PC-9 (cell line): ENCODE measurements at regions not wholly inside any gene's neighbourhood (a gene's known extent, or its start where the extent isn't known, plus 50 kb on each side); places are given as distances from the start of the nearest gene placed in this dataset.

Experiments used
- BruUV-seq: library from RNA; stranded (reverse); fragments of 400-500 nt; replicated peaks from 2 replicates; lab custom pipeline; 2021; lab: Mats Ljungman, UMichigan
- CTCF ChIA-PET: fragments of 300-600 bp; sonication (Branson Sonifier 250); formaldehyde crosslinking; loops from one replicate; lab custom pipeline; 2022; ENCODE audit warnings: antibody characterized with exemption; lab: Charles Lee
- POLR2A ChIA-PET: fragments of 300-600 bp; sonication (Branson Sonifier 250); formaldehyde crosslinking; loops from one replicate; lab custom pipeline; 2022; ENCODE audit warnings: antibody characterized with exemption; ENCODE audit not compliant: unreplicated experiment; lab: Charles Lee
- DNase-seq, 2 experiments: peaks; one replicate each; pipeline versions ENCODE4 v3.0.0 to v3.0.0-alpha.2; 2015 to 2022; ENCODE audit warnings: mixed read lengths in 1 of 2
- H2AFZ ChIP-seq: fragments of 200-600 bp; sonication (generic); 2 replicates; pipeline ENCODE4 v1.8.1; 2017; ENCODE audit warnings: antibody characterized with exemption
- H3F3A ChIP-seq: fragments of 200-600 bp; sonication (generic); 2 replicates; pipeline ENCODE4 v1.8.1; 2017; ENCODE audit warnings: antibody characterized with exemption, mild to moderate bottlenecking, low read depth; ENCODE audit not compliant: insufficient read depth
- H3K27ac ChIP-seq: fragments of 200-600 bp; sonication (generic); 2 replicates; pipeline ENCODE4 v1.6.1; 2016; ENCODE audit warnings: mixed run types
- H3K27me3 ChIP-seq: fragments of 200-600 bp; sonication (generic); 2 replicates; pipeline ENCODE4 v1.6.1; 2016; ENCODE audit warnings: low read depth, mixed run types; ENCODE audit not compliant: insufficient read depth
- H3K36me3 ChIP-seq: fragments of 200-600 bp; sonication (generic); 2 replicates; pipeline ENCODE4 v1.6.1; 2016; ENCODE audit warnings: low read depth, mixed run types
- H3K4me1 ChIP-seq: fragments of 200-600 bp; sonication (generic); replicated peaks from 2 replicates; pipeline ENCODE4 v1.6.1; 2016; ENCODE audit warnings: mixed run types; ENCODE audit not compliant: insufficient read depth
- H3K4me2 ChIP-seq: fragments of 200-600 bp; sonication (generic); 2 replicates; pipeline ENCODE4 v1.6.1; 2017; ENCODE audit warnings: mixed run types
- H3K4me3 ChIP-seq: fragments of 200-600 bp; sonication (generic); 2 replicates; pipeline ENCODE4 v1.6.1; 2016; ENCODE audit warnings: mixed run types
- H3K79me2 ChIP-seq: fragments of 200-600 bp; sonication (generic); 2 replicates; pipeline ENCODE4 v1.6.1; 2017; ENCODE audit warnings: low read depth, mixed run types
- H3K9me2 ChIP-seq: fragments of 200-600 bp; sonication (generic); 2 replicates; pipeline ENCODE4 v1.8.1; 2017; ENCODE audit warnings: mild to moderate bottlenecking; ENCODE audit not compliant: insufficient read depth
- H3K9me3 ChIP-seq: fragments of 200-600 bp; sonication (generic); 2 replicates; pipeline ENCODE4 v1.8.1; 2016; ENCODE audit warnings: low read depth; ENCODE audit not compliant: insufficient read depth
- H4K20me1 ChIP-seq: fragments of 200-600 bp; sonication (generic); 2 replicates; pipeline ENCODE4 v1.8.1; 2017; ENCODE audit not compliant: insufficient read depth
- EZH2 ChIP-seq: fragments of 200-600 bp; sonication (generic); IDR thresholded peaks from 2 replicates; pipeline ENCODE4 v1.8.0; 2017; ENCODE audit warnings: antibody characterized with exemption, low read depth
- intact Hi-C: fragments of 100-400 bp; cut with micrococcal nuclease; formaldehyde crosslinking; loops from one replicate; pipeline ENCODE4 v1.10.0; 2022; ENCODE audit not compliant: unreplicated experiment
- TF ChIP-seq, protein P1 (sequence below): fragments of 200-600 bp; sonication (generic); conservative IDR thresholded peaks from 2 replicates; pipeline ENCODE4 v1.6.1; 2017; ENCODE audit warnings: mixed run types, antibody characterized with exemption, mild to moderate bottlenecking, moderate library complexity

DNA sequence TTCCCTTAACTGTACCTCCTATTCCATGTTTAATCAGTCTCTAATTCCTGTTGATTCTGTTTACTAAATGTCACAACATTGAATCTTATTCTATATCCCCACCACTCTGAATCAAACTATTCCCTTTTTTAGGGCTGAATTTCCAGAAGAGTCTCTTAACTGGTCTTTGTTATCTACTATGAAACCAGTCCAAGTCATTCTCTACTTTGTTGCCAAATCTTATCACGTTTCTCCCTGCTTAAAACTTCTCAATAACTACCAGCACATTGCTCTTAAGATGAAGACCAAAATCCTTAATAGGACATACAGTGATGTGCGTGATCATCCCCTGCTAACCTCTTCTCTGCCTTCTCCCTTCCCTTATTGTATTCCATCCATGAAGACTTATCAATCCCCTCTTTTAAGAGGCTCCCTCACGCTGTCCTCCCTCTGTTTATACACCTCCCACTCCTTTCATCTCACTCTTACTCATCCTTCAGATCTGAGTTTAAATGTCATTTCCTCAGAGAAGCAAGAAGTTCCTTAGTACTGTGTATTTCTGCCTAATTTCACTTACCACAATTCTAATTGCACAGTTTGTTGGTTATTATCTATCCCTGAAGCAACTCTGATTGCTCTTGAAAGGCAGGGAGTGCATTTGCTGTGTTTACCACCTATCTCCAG is 143.0 kb upstream of the AHI1 start:
- BruUV-seq: no TSS peak
- no peaks in the 10 kb centered on the region for H3F3A ChIP-seq
- no peak for TF ChIP-seq EZH2
- TF ChIP-seq, protein P1, sequence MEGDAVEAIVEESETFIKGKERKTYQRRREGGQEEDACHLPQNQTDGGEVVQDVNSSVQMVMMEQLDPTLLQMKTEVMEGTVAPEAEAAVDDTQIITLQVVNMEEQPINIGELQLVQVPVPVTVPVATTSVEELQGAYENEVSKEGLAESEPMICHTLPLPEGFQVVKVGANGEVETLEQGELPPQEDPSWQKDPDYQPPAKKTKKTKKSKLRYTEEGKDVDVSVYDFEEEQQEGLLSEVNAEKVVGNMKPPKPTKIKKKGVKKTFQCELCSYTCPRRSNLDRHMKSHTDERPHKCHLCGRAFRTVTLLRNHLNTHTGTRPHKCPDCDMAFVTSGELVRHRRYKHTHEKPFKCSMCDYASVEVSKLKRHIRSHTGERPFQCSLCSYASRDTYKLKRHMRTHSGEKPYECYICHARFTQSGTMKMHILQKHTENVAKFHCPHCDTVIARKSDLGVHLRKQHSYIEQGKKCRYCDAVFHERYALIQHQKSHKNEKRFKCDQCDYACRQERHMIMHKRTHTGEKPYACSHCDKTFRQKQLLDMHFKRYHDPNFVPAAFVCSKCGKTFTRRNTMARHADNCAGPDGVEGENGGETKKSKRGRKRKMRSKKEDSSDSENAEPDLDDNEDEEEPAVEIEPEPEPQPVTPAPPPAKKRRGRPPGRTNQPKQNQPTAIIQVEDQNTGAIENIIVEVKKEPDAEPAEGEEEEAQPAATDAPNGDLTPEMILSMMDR: no peak
- intact Hi-C loops: no loop called here
- no peaks in the 10 kb centered on the region for H4K20me1 ChIP-seq
- ChIA-PET POLR2A (no interaction called here), CTCF (no interaction called here)
- H2AFZ ChIP-seq: peak overlapping the region; percentile 14; the same call in 1 of the 2 replicates
- H3K4me1 ChIP-seq: no peaks in the 10 kb centered on the region
- H3K27me3 ChIP-seq: no peaks in the 10 kb centered on the region
- 0 out of 2 replicates have a peak, but pooled peaks cover 13% of the 10 kb centered on the region for H3K9me2 ChIP-seq
- H3K9me3 ChIP-seq: no peaks in the 10 kb centered on the region
- no peaks in the 10 kb centered on the region for H3K79me2 ChIP-seq
- DNase-seq: no peak
- no peak overlapping the region for H3K4me3 ChIP-seq
- no peak overlapping the region for H3K27ac ChIP-seq
- H3K36me3 ChIP-seq: no peaks in the 10 kb centered on the region
- H3K4me2 ChIP-seq: no peak overlapping the region

DNA sequence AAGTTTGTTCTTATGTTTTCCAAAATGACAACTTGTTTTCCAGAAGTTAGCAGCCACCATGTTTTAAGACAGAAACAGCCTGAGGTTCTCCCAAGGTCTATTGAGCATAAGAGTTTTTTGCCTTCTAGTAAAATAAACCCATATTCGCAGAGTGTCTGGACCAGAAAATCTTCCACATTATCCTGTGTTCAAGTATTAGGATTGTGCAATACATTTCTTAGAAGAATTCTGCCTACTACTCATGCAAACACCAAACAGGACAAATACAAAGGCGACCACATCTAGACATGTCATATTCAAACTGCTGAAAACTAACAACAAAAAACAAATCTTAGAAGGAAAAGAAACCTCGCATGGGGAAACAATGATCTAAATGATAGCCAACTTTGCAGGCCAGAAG is 145.4 kb upstream of the AHI1 start:
- Histone ChIP-seq H3K9me3 (no peaks in the 10 kb centered on the region), H3K27me3 (no peaks in the 10 kb centered on the region), H3K79me2 (no peaks in the 10 kb centered on the region), H3K4me2 (no peak overlapping the region), H3F3A (no peaks in the 10 kb centered on the region), H3K36me3 (no peaks in the 10 kb centered on the region), H3K4me1 (no peaks in the 10 kb centered on the region), H3K9me2 (0 out of 2 replicates have a peak, but pooled peaks cover 6% of the 10 kb centered on the region), H4K20me1 (no peaks in the 10 kb centered on the region), H2AFZ (no peak overlapping the region), H3K4me3 (no peak overlapping the region), H3K27ac (no peak overlapping the region)
- ChIA-PET CTCF (no interaction called here), POLR2A (no interaction called here)
- no TSS peak for BruUV-seq
- intact Hi-C loops: no loop called here
- no peak for TF ChIP-seq EZH2
- TF ChIP-seq, protein P1: no peak
- no peak for DNase-seq

DNA sequence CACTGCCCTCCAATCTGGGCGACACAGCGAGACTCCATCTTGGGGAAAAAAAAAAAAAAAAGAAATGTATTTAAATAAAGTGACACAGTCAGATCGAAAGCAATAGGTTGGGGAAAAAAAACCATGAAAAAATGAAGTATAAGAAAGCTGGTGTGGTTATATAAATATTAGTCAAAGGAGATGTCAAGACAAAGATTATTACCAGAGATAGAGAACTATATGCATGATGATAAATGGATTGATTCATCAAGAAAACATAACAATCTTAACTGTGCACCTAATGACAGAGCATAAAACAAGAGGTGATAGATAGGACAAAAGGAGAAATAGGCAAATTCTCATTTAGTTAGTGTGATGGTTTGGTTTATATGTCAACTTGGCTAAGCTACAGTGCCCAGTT is 146.9 kb upstream of the AHI1 start:
- ChIA-PET POLR2A (interaction anchor here (0.6 kb wide), 1 partner anchor 11 kb away, joined by 4 read pairs; no protein-coding TSS in a partner anchor), CTCF (no interaction called here)
- no peak overlapping the region for H3K4me2 ChIP-seq
- no peaks in the 10 kb centered on the region for H3F3A ChIP-seq
- no peak for TF ChIP-seq EZH2
- H3K27ac ChIP-seq: no peak overlapping the region
- no peak overlapping the region for H2AFZ ChIP-seq
- H3K4me1 ChIP-seq: no peaks in the 10 kb centered on the region
- no peaks in the 10 kb centered on the region for H3K9me3 ChIP-seq
- BruUV-seq: no TSS peak
- no peaks in the 10 kb centered on the region for H4K20me1 ChIP-seq
- no peak overlapping the region for H3K4me3 ChIP-seq
- H3K79me2 ChIP-seq: no peaks in the 10 kb centered on the region
- H3K27me3 ChIP-seq: no peaks in the 10 kb centered on the region
- no peak for DNase-seq
- H3K9me2 ChIP-seq: 0 out of 2 replicates have a peak, but pooled peaks cover 4% of the 10 kb centered on the region
- no peaks in the 10 kb centered on the region for H3K36me3 ChIP-seq
- intact Hi-C loops: no loop called here

DNA sequence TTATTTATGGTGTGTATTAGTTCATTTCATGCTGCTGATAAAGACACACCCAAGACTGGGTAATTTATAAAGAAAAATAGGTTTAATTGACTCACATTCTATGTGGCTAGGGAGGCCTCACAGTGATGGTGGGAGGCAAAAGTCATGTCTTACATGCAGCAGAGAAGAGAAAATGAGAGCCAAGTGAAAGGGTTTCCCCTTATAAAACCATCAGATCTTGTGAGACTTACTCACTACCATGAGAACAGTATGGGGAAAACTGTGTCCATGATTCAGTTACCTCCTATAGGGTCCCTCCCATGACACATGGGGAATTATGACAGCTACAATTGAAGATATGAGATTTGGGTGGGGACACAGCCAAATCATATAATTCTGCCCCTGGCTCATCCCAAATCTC is 150.0 kb upstream of the AHI1 start:
- BruUV-seq: no TSS peak
- Histone ChIP-seq H4K20me1 (no peaks in the 10 kb centered on the region), H3K4me2 (no peak overlapping the region), H3K9me3 (no peaks in the 10 kb centered on the region), H3F3A (no peaks in the 10 kb centered on the region), H3K4me3 (no peak overlapping the region), H3K27ac (no peak overlapping the region), H3K4me1 (no peaks in the 10 kb centered on the region), H3K9me2 (no peaks in the 10 kb centered on the region), H3K36me3 (no peaks in the 10 kb centered on the region), H3K27me3 (no peaks in the 10 kb centered on the region), H2AFZ (no peak overlapping the region), H3K79me2 (no peaks in the 10 kb centered on the region)
- intact Hi-C loops: no loop called here
- CTCF ChIA-PET: no interaction called here
- POLR2A ChIA-PET: no interaction called here
- no peak for DNase-seq
- TF ChIP-seq, protein P1: no peak
